ENCODE measurements at regions not wholly inside any gene's neighbourhood (a gene's known extent, or its start where the extent isn't known, plus 50 kb on each side); places are given as distances from the start of the nearest gene placed in this dataset.

DNA sequence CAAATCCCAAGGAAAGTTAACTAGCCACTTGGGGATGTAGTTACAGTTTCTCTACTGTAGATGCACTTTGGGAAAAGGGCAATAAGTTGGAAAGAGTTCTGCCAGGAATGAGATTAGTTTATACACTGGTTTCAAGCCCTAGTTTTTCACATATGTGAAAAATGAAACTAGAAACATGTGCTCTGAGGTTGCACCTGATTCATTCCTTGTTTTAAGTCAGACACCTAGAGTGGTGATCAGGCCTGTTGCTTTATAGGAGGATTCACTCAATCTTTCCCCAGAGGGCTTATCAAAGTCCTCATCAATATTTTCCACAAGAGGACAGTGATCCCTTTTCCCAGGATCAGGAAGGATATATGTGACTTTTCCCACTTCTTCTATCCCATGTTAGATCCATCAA, 515.9 kb upstream of the PKN2 start:
- peak; percentile 41 for DNase-seq
- Histone ChIP-seq H3K27ac (ENCODE audit: low read length) (peak overlapping the region; percentile 55; the same call in 1 of the 2 replicates), H3K9ac (ENCODE audit: low read length) (no peak overlapping the region), H3K36me3 (replicated peaks; ENCODE audit: insufficient read depth, low read length) (no peaks in the 10 kb centered on the region), H3F3A (ENCODE audit: insufficient read depth, low read length) (0 out of 2 replicates have a peak, but pooled peaks cover 4% of the 10 kb centered on the region), H3K4me2 (ENCODE audit: low read depth, low read length) (peak overlapping the region; percentile 33), H3K27me3 (replicated peaks; ENCODE audit: insufficient read depth, low read length) (no peaks in the 10 kb centered on the region), H3K79me2 (ENCODE audit: low read length) (no peaks in the 10 kb centered on the region), H3K9me2 (replicated peaks; ENCODE audit: insufficient read depth, low read length) (no peaks in the 10 kb centered on the region), H3K9me3 (replicated peaks; ENCODE audit: insufficient read depth, low read length) (no peaks in the 10 kb centered on the region), H2AFZ (ENCODE audit: low read length) (no peak overlapping the region), H4K20me1 (ENCODE audit: insufficient read depth, low read length) (no peaks in the 10 kb centered on the region), H3K4me3 (ENCODE audit: low read length) (no peak overlapping the region), H3K4me1 (ENCODE audit: low read length) (peaks cover 28% of the 10 kb centered on the region)
- TF ChIP-seq EZH2 (optimal IDR thresholded peaks at IDR 0.05; ENCODE audit: low read depth, low read length): no peak
- TF ChIP-seq, protein P1, sequence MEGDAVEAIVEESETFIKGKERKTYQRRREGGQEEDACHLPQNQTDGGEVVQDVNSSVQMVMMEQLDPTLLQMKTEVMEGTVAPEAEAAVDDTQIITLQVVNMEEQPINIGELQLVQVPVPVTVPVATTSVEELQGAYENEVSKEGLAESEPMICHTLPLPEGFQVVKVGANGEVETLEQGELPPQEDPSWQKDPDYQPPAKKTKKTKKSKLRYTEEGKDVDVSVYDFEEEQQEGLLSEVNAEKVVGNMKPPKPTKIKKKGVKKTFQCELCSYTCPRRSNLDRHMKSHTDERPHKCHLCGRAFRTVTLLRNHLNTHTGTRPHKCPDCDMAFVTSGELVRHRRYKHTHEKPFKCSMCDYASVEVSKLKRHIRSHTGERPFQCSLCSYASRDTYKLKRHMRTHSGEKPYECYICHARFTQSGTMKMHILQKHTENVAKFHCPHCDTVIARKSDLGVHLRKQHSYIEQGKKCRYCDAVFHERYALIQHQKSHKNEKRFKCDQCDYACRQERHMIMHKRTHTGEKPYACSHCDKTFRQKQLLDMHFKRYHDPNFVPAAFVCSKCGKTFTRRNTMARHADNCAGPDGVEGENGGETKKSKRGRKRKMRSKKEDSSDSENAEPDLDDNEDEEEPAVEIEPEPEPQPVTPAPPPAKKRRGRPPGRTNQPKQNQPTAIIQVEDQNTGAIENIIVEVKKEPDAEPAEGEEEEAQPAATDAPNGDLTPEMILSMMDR (IDR thresholded peaks at IDR 0.05; ENCODE audit: low read length): no peak
- TF ChIP-seq EZH2phosphoT487 (IDR thresholded peaks at IDR 0.05; ENCODE audit: low read length): no peak

DNA sequence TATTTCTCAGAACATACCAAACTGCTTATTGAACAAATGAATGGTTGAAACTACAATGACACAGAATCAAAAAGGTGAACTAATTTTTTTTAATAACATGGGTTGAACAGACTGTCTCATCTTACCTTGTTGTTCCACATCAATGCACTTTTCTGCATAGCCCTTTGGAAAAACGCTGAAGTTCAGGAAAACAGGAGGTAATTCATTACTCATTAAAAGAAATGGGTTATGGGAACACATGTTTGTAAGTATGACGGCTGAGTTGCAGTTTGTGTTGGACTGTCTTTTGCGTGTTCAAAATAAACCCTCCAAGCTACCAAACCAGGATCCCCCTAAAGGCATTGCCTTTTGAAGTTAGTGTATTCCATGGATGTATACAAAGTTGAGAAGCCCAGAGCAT, 514.9 kb upstream of the PKN2 start:
- no peak for DNase-seq
- no peaks in the 10 kb centered on the region for H3K9me3 ChIP-seq (replicated peaks; ENCODE audit: insufficient read depth, low read length)
- H3K4me1 ChIP-seq (ENCODE audit: low read length): peaks cover 28% of the 10 kb centered on the region
- H4K20me1 ChIP-seq (ENCODE audit: insufficient read depth, low read length): no peaks in the 10 kb centered on the region
- no peaks in the 10 kb centered on the region for H3K27me3 ChIP-seq (replicated peaks; ENCODE audit: insufficient read depth, low read length)
- H2AFZ ChIP-seq (ENCODE audit: low read length): no peak overlapping the region
- no peak for TF ChIP-seq EZH2phosphoT487 (IDR thresholded peaks at IDR 0.05; ENCODE audit: low read length)
- no peak for TF ChIP-seq EZH2 (optimal IDR thresholded peaks at IDR 0.05; ENCODE audit: low read depth, low read length)
- TF ChIP-seq, protein P1 (IDR thresholded peaks at IDR 0.05; ENCODE audit: low read length): no peak
- peak overlapping the region; percentile 55; the same call in 1 of the 2 replicates for H3K27ac ChIP-seq (ENCODE audit: low read length)
- no peaks in the 10 kb centered on the region for H3K36me3 ChIP-seq (replicated peaks; ENCODE audit: insufficient read depth, low read length)
- peak overlapping the region; percentile 33; the same call in 1 of the 2 replicates for H3K4me2 ChIP-seq (ENCODE audit: low read depth, low read length)
- 0 out of 2 replicates have a peak, but pooled peaks cover 4% of the 10 kb centered on the region for H3F3A ChIP-seq (ENCODE audit: insufficient read depth, low read length)
- H3K79me2 ChIP-seq (ENCODE audit: low read length): no peaks in the 10 kb centered on the region
- no peaks in the 10 kb centered on the region for H3K9me2 ChIP-seq (replicated peaks; ENCODE audit: insufficient read depth, low read length)
- no peak overlapping the region for H3K9ac ChIP-seq (ENCODE audit: low read length)
- no peak overlapping the region for H3K4me3 ChIP-seq (ENCODE audit: low read length)

DNA sequence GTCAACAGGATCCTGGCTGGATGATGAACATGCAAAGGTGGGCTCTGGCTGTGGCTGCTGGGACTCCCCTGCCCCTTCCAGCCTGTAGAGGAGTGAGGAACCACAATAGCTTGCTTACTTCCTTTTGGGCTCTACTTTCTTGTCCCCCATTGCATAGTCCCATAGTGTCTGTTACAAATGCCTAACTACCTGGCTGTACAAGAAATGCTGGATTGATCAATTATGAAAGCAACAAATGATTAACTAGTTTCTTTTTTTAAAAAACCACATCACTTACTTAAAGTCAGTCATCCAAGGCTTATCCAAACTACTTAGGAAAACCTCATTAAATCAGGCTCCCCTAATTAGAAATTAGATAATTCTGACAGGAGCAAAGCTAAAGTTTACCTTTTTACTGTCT, 514.1 kb upstream of the PKN2 start:
- Histone ChIP-seq H3K4me3 (ENCODE audit: low read length) (no peak overlapping the region), H3K36me3 (replicated peaks; ENCODE audit: insufficient read depth, low read length) (no peaks in the 10 kb centered on the region), H4K20me1 (ENCODE audit: insufficient read depth, low read length) (no peaks in the 10 kb centered on the region), H3K79me2 (ENCODE audit: low read length) (no peaks in the 10 kb centered on the region), H3K27me3 (replicated peaks; ENCODE audit: insufficient read depth, low read length) (no peaks in the 10 kb centered on the region), H3F3A (ENCODE audit: insufficient read depth, low read length) (0 out of 2 replicates have a peak, but pooled peaks cover 4% of the 10 kb centered on the region), H2AFZ (ENCODE audit: low read length) (no peak overlapping the region), H3K9ac (ENCODE audit: low read length) (no peak overlapping the region), H3K9me3 (replicated peaks; ENCODE audit: insufficient read depth, low read length) (no peaks in the 10 kb centered on the region), H3K9me2 (replicated peaks; ENCODE audit: insufficient read depth, low read length) (no peaks in the 10 kb centered on the region), H3K4me1 (ENCODE audit: low read length) (peaks cover 28% of the 10 kb centered on the region), H3K27ac (ENCODE audit: low read length) (no peak overlapping the region), H3K4me2 (ENCODE audit: low read depth, low read length) (no peak overlapping the region)
- no peak for DNase-seq
- TF ChIP-seq EZH2 (optimal IDR thresholded peaks at IDR 0.05; ENCODE audit: low read depth, low read length) (no peak), EZH2phosphoT487 (IDR thresholded peaks at IDR 0.05; ENCODE audit: low read length) (no peak)
- TF ChIP-seq, protein P1 (IDR thresholded peaks at IDR 0.05; ENCODE audit: low read length): no peak
